GM10266 (cell line): ENCODE measurements at regions not wholly inside any gene's neighbourhood (a gene's known extent, or its start where the extent isn't known, plus 50 kb on each side); places are given as distances from the start of the nearest gene placed in this dataset.

ENCODE experiments used
- DNase-seq: peaks from one replicate; pipeline ENCODE4 v3.0.0; 2012; ENCODE audit errors: extremely low spot score
- CTCF ChIP-seq: IDR thresholded peaks from 2 replicates; pipeline ENCODE4 v1.5.1; 2012; ENCODE audit warnings: mild to moderate bottlenecking, low read depth; ENCODE audit not compliant: control insufficient read depth, insufficient read depth; ENCODE audit errors: missing control alignments

GRCh38 chr6:9554323-9554722 is 860.6 kb downstream of the TFAP2A start:
- TF ChIP-seq CTCF, result no peak
- no peak for DNase-seq

GRCh38 chr6:9553002-9553401 is 861.9 kb downstream of the TFAP2A start:
- TF ChIP-seq CTCF, result no peak
- no peak for DNase-seq

GRCh38 chr6:9543649-9544048 is 871.2 kb downstream of the TFAP2A start:
- no peak for DNase-seq
- no peak for TF ChIP-seq CTCF

DNA sequence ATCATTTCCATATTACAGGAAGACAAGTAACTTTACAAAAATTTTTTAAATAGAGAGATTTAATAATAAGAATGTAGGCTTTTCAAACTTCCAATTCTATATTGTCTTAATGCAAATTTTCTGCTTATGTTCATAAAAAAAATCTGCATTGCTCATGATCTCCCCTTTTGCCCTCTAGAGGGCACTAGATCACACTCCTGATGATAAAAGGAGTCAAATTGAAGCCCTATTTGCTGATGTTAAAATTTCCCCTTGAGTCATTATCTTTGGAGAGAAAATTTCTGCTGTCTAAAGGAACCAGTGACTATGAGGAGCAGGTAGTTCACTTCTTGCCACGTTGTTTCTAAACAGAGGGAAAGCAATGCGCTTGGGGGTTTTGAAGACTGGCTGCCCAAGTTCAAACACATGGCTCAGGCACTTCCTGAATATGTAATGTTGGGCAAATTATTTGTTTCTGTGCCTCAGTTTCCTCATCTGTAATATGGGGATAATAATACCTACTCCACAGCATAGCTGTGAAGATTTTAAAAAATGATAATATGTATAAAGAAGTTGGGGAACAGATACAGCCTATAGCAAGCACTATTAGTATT is 874.2 kb downstream of the TFAP2A start:
- TF ChIP-seq CTCF, result peak; percentile 65
- peak; percentile 25 for DNase-seq

DNA sequence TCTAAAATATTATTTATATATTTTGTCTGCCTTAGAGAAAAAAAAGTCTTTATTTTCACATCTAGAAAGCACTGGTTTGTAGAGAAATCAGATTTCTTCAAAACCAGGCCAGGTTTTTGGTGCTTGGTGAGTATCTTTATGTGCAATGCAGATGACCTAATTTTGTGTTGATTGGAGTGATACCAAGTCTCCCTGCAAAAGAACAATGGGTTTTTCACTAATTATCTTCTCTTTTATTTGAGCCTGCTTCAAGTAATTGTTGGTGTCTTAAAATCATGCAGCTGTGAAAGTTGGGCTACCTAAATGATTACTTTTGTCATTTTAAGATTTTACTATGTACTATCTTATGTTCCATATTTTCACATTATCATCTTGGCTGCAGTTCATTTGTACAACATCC is 874.7 kb downstream of the TFAP2A start:
- TF ChIP-seq CTCF, result no peak
- no peak for DNase-seq

DNA sequence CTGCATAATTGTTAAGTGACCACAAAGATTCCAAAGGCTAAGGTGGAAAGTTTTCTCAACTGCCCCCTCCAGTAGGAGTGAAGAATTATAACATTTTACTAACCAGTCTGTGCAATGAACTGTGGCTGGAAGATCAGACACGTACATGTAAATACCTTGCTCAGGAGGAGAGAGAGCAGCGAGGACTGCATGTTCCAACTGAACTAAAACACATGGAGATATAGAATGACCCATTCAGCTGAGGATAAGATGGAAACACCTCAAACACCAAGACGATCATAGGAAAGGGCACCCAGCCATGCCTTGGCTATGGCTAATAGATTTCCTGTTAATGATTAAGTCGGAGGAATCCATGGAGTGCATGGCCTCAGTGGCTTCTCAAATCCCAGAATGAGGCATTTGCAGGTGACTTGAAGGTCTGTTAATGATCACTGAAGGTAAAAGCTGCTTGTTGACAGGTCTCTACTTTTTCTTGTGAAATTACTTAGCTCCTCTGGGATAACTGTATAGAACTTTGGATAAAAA is 875.6 kb downstream of the TFAP2A start:
- no peak for DNase-seq
- TF ChIP-seq CTCF, result no peak

DNA sequence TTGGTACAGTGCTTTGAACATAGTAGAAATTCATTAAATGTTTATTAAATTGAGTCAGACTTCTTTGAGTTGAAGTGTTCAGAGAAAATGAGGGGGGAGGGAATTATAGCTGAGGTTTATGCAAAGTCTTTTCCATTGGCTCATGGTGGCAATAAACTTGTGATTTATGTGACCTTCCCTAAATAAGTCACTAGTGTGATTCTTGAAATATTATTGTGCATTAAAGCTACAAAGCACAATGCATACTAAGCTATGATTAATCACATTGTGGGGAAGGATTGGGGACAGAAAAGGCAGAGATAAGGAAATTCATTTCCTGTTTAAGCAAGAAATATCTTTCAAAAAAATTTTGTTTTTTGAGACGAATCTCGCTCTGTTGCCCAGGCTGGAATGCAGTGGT is 877.5 kb downstream of the TFAP2A start:
- DNase-seq, result no peak
- no peak for TF ChIP-seq CTCF
